GM12878 (cell line): ENCODE measurements at regions not wholly inside any gene's neighbourhood (a gene's known extent, or its start where the extent isn't known, plus 50 kb on each side); places are given as distances from the start of the nearest gene placed in this dataset.

Experiments used
- ATAC-seq: fragments of 200-7000 bp; cut with Tn5 transposase; 3 replicates; pipeline ENCODE4 v1.9.1; 2020; ENCODE audit warnings: mild to moderate bottlenecking, moderate library complexity
- BruUV-seq: library from RNA; stranded (reverse); fragments of 400-500 nt; replicated peaks from 2 replicates; lab custom pipeline; 2021; lab: Mats Ljungman, UMichigan
- CTCF ChIA-PET: fragments of 300-600 bp; sonication (Branson Sonifier 250); formaldehyde crosslinking; extraction: SDS; loops from one replicate; lab custom pipeline; 2021; ENCODE audit warnings: inconsistent platforms; lab: Yijun Ruan, JAX
- POLR2A ChIA-PET: fragments of 350-600 bp; formaldehyde crosslinking; extraction: SDS; loops from one replicate; lab custom pipeline; 2021; ENCODE audit warnings: inconsistent platforms; lab: Charles Lee
- RAD21 ChIA-PET: fragments of 300-600 bp; sonication (Branson Sonifier 250); formaldehyde crosslinking; loops from one replicate; lab custom pipeline; 2023; ENCODE audit warnings: antibody characterized with exemption; ENCODE audit not compliant: unreplicated experiment; lab: Charles Lee
- SMC1A ChIA-PET: fragments of 300-600 bp; sonication (Branson Sonifier 250); formaldehyde crosslinking; loops from one replicate; lab custom pipeline; 2023; ENCODE audit not compliant: unreplicated experiment, uncharacterized antibody; lab: Charles Lee
- DNase-seq: peaks from one replicate; pipeline ENCODE4 v3.0.0-alpha.2; 2011; ENCODE audit warnings: low read depth, low spot score
- FAIRE-seq: peaks from 3 replicates; lab custom pipeline; 2011; peaks lifted over from hg19 to GRCh38; lab: Jason Lieb, UNC
- H2AFZ ChIP-seq: 2 replicates; pipeline ENCODE4 v1.6.0; 2011; ENCODE audit warnings: low read depth, low read length, control low read depth; ENCODE audit not compliant: control insufficient read depth
- H3K27ac ChIP-seq: 2 replicates; pipeline ENCODE4 v1.5.1; 2011; ENCODE audit warnings: control low read depth; ENCODE audit not compliant: control insufficient read depth, insufficient read depth
- H3K27me3 ChIP-seq, 2 experiments: replicated peaks in 1 of 2; 2 replicates each; pipeline versions ENCODE4 v1.6.0 to v1.6.1; 2011; ENCODE audit warnings: low read length in 1 of 2; ENCODE audit not compliant: control insufficient read depth in 2 of 2, insufficient read depth in 2 of 2
- H3K36me3 ChIP-seq, 2 experiments: 2 replicates each; pipeline ENCODE4 v1.5.1; 2011; ENCODE audit warnings: low read length in 1 of 2; ENCODE audit not compliant: control insufficient read depth in 2 of 2, insufficient read depth in 2 of 2
- H3K4me1 ChIP-seq: 2 replicates; pipeline ENCODE4 v1.6.1; 2011; ENCODE audit warnings: mild to moderate bottlenecking, low read length, moderate library complexity, mixed read lengths; ENCODE audit not compliant: control insufficient read depth, insufficient read depth
- H3K4me2 ChIP-seq: 2 replicates; pipeline ENCODE4 v1.6.0; 2011; ENCODE audit warnings: control low read depth; ENCODE audit not compliant: control insufficient read depth, insufficient read depth
- H3K4me3 ChIP-seq: fragments of 200-600 bp; sonication (generic); 2 replicates; pipeline ENCODE4 v1.5.1; 2016
- H3K79me2 ChIP-seq: 2 replicates; pipeline ENCODE4 v1.6.0; 2011; ENCODE audit warnings: low read length; ENCODE audit not compliant: control insufficient read depth, insufficient read depth
- H3K9ac ChIP-seq: 2 replicates; pipeline ENCODE4 v1.8.0; 2011; ENCODE audit warnings: low read length, control low read depth, mixed read lengths; ENCODE audit not compliant: control insufficient read depth, insufficient read depth
- H3K9me3 ChIP-seq: replicated peaks from 3 replicates; pipeline ENCODE4 v1.5.1; 2011; ENCODE audit warnings: mild to moderate bottlenecking, low read length; ENCODE audit not compliant: control insufficient read depth, insufficient read depth
- H4K20me1 ChIP-seq: 2 replicates; pipeline ENCODE4 v1.6.0; 2011; ENCODE audit not compliant: control insufficient read depth, insufficient read depth
- ASH2L ChIP-seq: fragments of 300-600, 200-600 bp; sonication (generic); IDR thresholded peaks from 2 replicates; pipeline ENCODE4 v1.6.1; 2017; ENCODE audit warnings: low read depth, mild to moderate bottlenecking, borderline replicate concordance
- BMI1 ChIP-seq: fragments of 450-650 bp; IDR thresholded peaks from 2 replicates; pipeline ENCODE4 v1.6.1; 2016; ENCODE audit warnings: mild to moderate bottlenecking, moderate library complexity, borderline replicate concordance
- CREB1 ChIP-seq: IDR thresholded peaks from 2 replicates; pipeline ENCODE4 v1.6.1; 2012; ENCODE audit warnings: low read depth, mild to moderate bottlenecking, inconsistent platforms
- ESRRA ChIP-seq: IDR thresholded peaks from 2 replicates; pipeline ENCODE4 v1.6.1; 2012; ENCODE audit warnings: mild to moderate bottlenecking, low read length, improper control_type of control experiment
- HDGF ChIP-seq: fragments of 450-650 bp; IDR thresholded peaks from 2 replicates; pipeline ENCODE4 v1.6.1; 2016; ENCODE audit warnings: antibody characterized with exemption
- IRF5 ChIP-seq: fragments of 450-650 bp; IDR thresholded peaks from 2 replicates; pipeline ENCODE4 v1.6.1; 2017; ENCODE audit warnings: borderline replicate concordance
- JUNB ChIP-seq: IDR thresholded peaks from 2 replicates; pipeline ENCODE4 v1.6.1; 2016; ENCODE audit warnings: antibody characterized with exemption, mild to moderate bottlenecking
- KDM1A ChIP-seq: fragments of 200-600 bp; sonication (generic); IDR thresholded peaks from 2 replicates; pipeline ENCODE4 v1.6.1; 2016; ENCODE audit warnings: borderline replicate concordance
- MEF2A ChIP-seq: IDR thresholded peaks from 2 replicates; pipeline ENCODE4 v1.6.1; 2011; ENCODE audit warnings: low read depth, mild to moderate bottlenecking, low read length, moderate library complexity; ENCODE audit not compliant: insufficient read depth
- MEF2B ChIP-seq: fragments of 450-650 bp; IDR thresholded peaks from 2 replicates; pipeline ENCODE4 v1.6.1; 2018; ENCODE audit warnings: mild to moderate bottlenecking, moderate library complexity; ENCODE audit not compliant: partially characterized antibody, poor library complexity, severe bottlenecking
- PRDM15 ChIP-seq: fragments of 450-650 bp; formaldehyde crosslinking; IDR thresholded peaks from 2 replicates; pipeline ENCODE4 v1.4.0; 2020; ENCODE audit warnings: mild to moderate bottlenecking, moderate library complexity
- WGBS: methylation state at CpG from one replicate; pipeline ENCODE4 v1.1.6; 2016; ENCODE audit warnings: low lambda C conversion rate; ENCODE audit not compliant: insufficient replicate concordance, insufficient coverage; ENCODE audit errors: missing lambda C conversion rate; 5-methylcytosine and 5-hydroxymethylcytosine counted together
- in situ Hi-C: fragments of 300-500 bp; cut with MboI; formaldehyde crosslinking; loops from 9 replicates; pipeline ENCODE4 v1.14.3; 2018; ENCODE audit warnings: mixed read lengths
- intact Hi-C: fragments of 100-400 bp; cut with micrococcal nuclease; formaldehyde crosslinking; loops from one replicate; pipeline ENCODE4 v1.14.2; 2022; ENCODE audit not compliant: unreplicated experiment

DNA sequence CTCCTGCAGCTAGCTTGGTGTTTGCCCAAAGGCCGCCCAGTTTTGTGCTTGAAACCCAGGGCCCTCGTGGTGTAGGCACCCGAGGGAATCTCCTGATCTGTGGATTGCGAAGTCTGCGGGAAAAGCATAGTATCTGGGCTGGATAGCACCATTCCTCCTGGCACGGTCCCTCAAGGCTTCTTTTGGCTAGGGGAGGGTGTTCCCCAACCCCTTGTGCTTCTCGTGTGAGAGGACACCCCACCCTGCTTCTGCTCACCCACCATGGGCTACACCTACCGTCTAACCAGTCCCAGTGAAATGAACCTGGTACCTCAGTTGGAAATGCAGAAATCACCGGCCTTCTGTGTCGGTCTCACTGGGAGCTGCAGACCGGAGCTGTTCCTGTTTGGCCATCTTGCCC lies 403.5 kb downstream of the USP25 start:
- FAIRE-seq: no peak
- ChIA-PET POLR2A (no interaction called here), CTCF (no interaction called here), SMC1A (interaction anchor here (1.2 kb wide), 1 partner anchor 9 kb away, joined by 3 read pairs; no protein-coding TSS in a partner anchor), RAD21 (no interaction called here)
- H3K4me2 ChIP-seq: no peak overlapping the region
- no peaks in the 10 kb centered on the region for H3K4me1 ChIP-seq
- no peak for ATAC-seq
- 33% methylated on average over 11 of the region's 11 CpGs for WGBS
- no peaks in the 10 kb centered on the region for H3K27me3 ChIP-seq
- in situ Hi-C loops: no loop called here
- H3K27ac ChIP-seq: no peak overlapping the region
- intact Hi-C loops: no loop called here
- no peaks in the 10 kb centered on the region for H4K20me1 ChIP-seq
- DNase-seq: no peak
- H3K9me3 ChIP-seq: no peaks in the 10 kb centered on the region; the same call in 2 of the 3 replicates
- H3K79me2 ChIP-seq: no peaks in the 10 kb centered on the region
- TF ChIP-seq IRF5: no peak
- TF ChIP-seq ESRRA: no peak
- no peak for TF ChIP-seq JUNB
- TF ChIP-seq KDM1A: no peak
- no peak for TF ChIP-seq MEF2B
- TF ChIP-seq MEF2A: no peak
- TF ChIP-seq PRDM15: no peak
- no peak for TF ChIP-seq CREB1
- no peak for TF ChIP-seq HDGF
- TF ChIP-seq BMI1: no peak
- no peak for TF ChIP-seq ASH2L
- H3K4me3 ChIP-seq: no peak overlapping the region
- no TSS peak for BruUV-seq
- H3K9ac ChIP-seq: no peak overlapping the region
- no peak overlapping the region for H2AFZ ChIP-seq
- no peaks in the 10 kb centered on the region for H3K36me3 ChIP-seq
